Erythroblast (primary cell): ENCODE measurements at regions not wholly inside any gene's neighbourhood (a gene's known extent, or its start where the extent isn't known, plus 50 kb on each side); places are given as distances from the start of the nearest gene placed in this dataset.
"Not testable (repeated sequence)": the region's sequence is repeated elsewhere in the genome, so short reads cannot be mapped to it uniquely, and the experiment has no call there.

Experiments
- GATA1 ChIP-seq: IDR thresholded peaks from 2 replicates; pipeline ENCODE4 v1.6.1; 2011; ENCODE audit warnings: low read depth, mild to moderate bottlenecking, control low read depth, low read length, moderate library complexity
- POLR2A ChIP-seq: IDR thresholded peaks from 2 replicates; pipeline ENCODE4 v1.6.1; 2011; ENCODE audit warnings: mild to moderate bottlenecking, low read length

GRCh38 chr10:46773178-46773896 lies 137.9 kb upstream of the PTPN20 start:
- not testable (repeated sequence) for TF ChIP-seq POLR2A, GATA1
